ENCODE measurements at regions not wholly inside any gene's neighbourhood (a gene's known extent, or its start where the extent isn't known, plus 50 kb on each side); places are given as distances from the start of the nearest gene placed in this dataset.

GRCh38 chr9:107931071-107931715 is 441.6 kb upstream of the KLF4 start:
- ChIA-PET CTCF (no interaction called here), POLR2A (ENCODE audit: low non-redundant PET) (no interaction called here)
- no peak for DNase-seq (ENCODE audit: low spot score)
- H3K27ac ChIP-seq, result no peak overlapping the region
- no peak for TF ChIP-seq CTCF (conservative IDR thresholded peaks at IDR 0.05; ENCODE audit: low read depth)

- TF ChIP-seq CTCF (conservative IDR thresholded peaks at IDR 0.05; ENCODE audit: low read depth), result no peak
- no peak overlapping the region for H3K27ac ChIP-seq
- POLR2A ChIA-PET (ENCODE audit: low non-redundant PET), result no interaction called here
- CTCF ChIA-PET, result interaction anchor here (0.6 to 0.7 kb wide), 4 partner anchors 57 to 520 kb away, joined by 3 to 4 read pairs (median 3); no protein-coding TSS in a partner anchor
- no peak for DNase-seq (ENCODE audit: low spot score)
Observed at GRCh38 chr9:107929443-107929842, 439.9 kb upstream of the KLF4 start.

- TF ChIP-seq CTCF (conservative IDR thresholded peaks at IDR 0.05; ENCODE audit: low read depth), result no peak
- ChIA-PET POLR2A (ENCODE audit: low non-redundant PET) (no interaction called here), CTCF (interaction anchor here (0.7 kb wide), 2 partner anchors 414 to 521 kb away, joined by 3 read pairs; no protein-coding TSS in a partner anchor)
- H3K27ac ChIP-seq, result no peak overlapping the region
- DNase-seq (ENCODE audit: low spot score), result no peak
Observed at GRCh38 chr9:107928701-107929371, 439.3 kb upstream of the KLF4 start.

- ChIA-PET CTCF (interaction anchor here (0.6 kb wide), 1 partner anchor 1100 kb away, joined by 3 read pairs; no protein-coding TSS in a partner anchor), POLR2A (ENCODE audit: low non-redundant PET) (no interaction called here)
- no peak for TF ChIP-seq CTCF (conservative IDR thresholded peaks at IDR 0.05; ENCODE audit: low read depth)
- no peak for DNase-seq (ENCODE audit: low spot score)
- no peak overlapping the region for H3K27ac ChIP-seq
Observed at GRCh38 chr9:107927276-107927675, 437.7 kb upstream of the KLF4 start.

GRCh38 chr9:107925749-107926297 is 436.3 kb upstream of the KLF4 start:
- POLR2A ChIA-PET (ENCODE audit: low non-redundant PET), result no interaction called here
- no peak for DNase-seq (ENCODE audit: low spot score)
- H3K27ac ChIP-seq, result no peak overlapping the region
- no peak for TF ChIP-seq CTCF (conservative IDR thresholded peaks at IDR 0.05; ENCODE audit: low read depth)
- CTCF ChIA-PET, result interaction anchor here (0.6 to 0.7 kb wide), 2 partner anchors 9 to 112 kb away, joined by 3 read pairs; no protein-coding TSS in a partner anchor

- no peak for TF ChIP-seq CTCF (conservative IDR thresholded peaks at IDR 0.05; ENCODE audit: low read depth)
- H3K27ac ChIP-seq, result no peak overlapping the region
- DNase-seq (ENCODE audit: low spot score), result no peak
- ChIA-PET CTCF (no interaction called here), POLR2A (ENCODE audit: low non-redundant PET) (no interaction called here)
Observed at GRCh38 chr9:107922260-107922659, 432.7 kb upstream of the KLF4 start.
